ENCODE measurements at regions not wholly inside any gene's neighbourhood (a gene's known extent, or its start where the extent isn't known, plus 50 kb on each side); places are given as distances from the start of the nearest gene placed in this dataset.

DNA sequence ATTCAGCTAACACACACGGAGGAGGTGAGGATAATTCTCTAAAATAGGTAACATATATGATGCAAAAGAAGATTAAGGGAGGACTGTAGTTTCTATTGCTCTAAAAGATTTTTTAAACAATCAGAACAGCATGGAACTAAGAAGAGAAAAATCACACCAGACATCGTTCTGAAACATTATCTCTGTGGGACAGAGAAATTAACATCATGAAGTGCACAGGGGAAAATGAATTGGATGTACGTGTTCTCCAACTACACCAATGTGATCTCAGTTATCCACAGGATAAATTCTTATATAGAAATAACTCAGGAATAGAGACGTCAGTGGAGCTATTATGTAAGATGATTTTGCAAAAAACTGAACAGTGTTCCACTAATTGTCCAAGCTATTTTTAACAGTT, 614.1 kb upstream of the HS3ST1 start:
- CTCF ChIA-PET, result interaction anchor here (1.3 to 1.9 kb wide), 2 partner anchors 10 to 16 kb away, joined by 3 to 6 read pairs; no protein-coding TSS in a partner anchor
- POLR2A ChIA-PET, result no interaction called here
- DNase-seq (ENCODE audit: extremely low spot score), result no peak
- TF ChIP-seq, protein P1, sequence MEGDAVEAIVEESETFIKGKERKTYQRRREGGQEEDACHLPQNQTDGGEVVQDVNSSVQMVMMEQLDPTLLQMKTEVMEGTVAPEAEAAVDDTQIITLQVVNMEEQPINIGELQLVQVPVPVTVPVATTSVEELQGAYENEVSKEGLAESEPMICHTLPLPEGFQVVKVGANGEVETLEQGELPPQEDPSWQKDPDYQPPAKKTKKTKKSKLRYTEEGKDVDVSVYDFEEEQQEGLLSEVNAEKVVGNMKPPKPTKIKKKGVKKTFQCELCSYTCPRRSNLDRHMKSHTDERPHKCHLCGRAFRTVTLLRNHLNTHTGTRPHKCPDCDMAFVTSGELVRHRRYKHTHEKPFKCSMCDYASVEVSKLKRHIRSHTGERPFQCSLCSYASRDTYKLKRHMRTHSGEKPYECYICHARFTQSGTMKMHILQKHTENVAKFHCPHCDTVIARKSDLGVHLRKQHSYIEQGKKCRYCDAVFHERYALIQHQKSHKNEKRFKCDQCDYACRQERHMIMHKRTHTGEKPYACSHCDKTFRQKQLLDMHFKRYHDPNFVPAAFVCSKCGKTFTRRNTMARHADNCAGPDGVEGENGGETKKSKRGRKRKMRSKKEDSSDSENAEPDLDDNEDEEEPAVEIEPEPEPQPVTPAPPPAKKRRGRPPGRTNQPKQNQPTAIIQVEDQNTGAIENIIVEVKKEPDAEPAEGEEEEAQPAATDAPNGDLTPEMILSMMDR (IDR thresholded peaks at IDR 0.05; ENCODE audit: control extremely low read depth, extremely low read depth, low read depth, missing control alignments), result no peak

DNA sequence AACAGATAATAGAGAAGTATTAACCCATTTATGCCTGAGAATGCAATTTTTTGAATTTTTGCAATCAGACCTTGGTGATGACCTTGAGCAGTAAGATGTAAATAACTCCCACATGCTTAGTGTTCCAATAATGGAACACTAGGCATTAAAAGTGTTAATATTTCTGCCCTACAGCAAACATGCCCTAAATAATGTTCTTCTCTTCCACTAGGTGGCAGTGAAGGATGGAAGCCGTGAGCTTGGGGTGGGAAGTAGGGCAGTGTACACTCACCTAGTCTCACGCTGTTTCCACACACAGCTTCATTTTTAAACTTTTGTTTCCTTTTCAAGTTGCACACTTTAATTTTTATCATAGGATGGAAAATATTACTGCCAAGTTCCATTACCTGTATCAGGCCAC, 613.1 kb upstream of the HS3ST1 start:
- CTCF ChIA-PET, result interaction anchor here (1.3 to 1.9 kb wide), 2 partner anchors 11 to 15 kb away, joined by 3 to 6 read pairs; no protein-coding TSS in a partner anchor
- TF ChIP-seq, protein P1 (IDR thresholded peaks at IDR 0.05; ENCODE audit: control extremely low read depth, extremely low read depth, low read depth, missing control alignments), result peak; percentile 10
- DNase-seq (ENCODE audit: extremely low spot score), result no peak
- POLR2A ChIA-PET, result no interaction called here

DNA sequence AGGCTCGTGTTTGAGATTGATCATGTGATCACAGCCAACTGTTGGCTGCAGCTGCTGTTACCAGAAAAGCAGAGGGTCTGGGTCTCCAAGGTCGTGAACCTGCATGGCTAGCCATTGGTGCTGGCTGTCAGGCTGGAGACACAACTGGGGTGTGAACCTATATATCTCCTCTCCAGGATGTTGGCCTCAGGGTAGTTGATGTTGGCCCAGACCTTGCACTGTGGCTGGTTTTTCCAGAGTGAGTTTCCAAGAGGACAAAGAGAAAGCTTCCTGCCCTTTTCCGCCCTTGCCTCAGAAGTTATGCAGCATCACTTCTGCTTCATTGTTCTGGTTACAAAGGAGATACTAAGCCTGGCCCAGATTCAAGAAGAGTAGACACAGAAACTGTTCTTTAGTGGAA, 607.8 kb upstream of the HS3ST1 start:
- DNase-seq (ENCODE audit: extremely low spot score), result no peak
- ChIA-PET CTCF (no interaction called here), POLR2A (no interaction called here)
- TF ChIP-seq, protein P1 (IDR thresholded peaks at IDR 0.05; ENCODE audit: control extremely low read depth, extremely low read depth, low read depth, missing control alignments), result no peak

DNA sequence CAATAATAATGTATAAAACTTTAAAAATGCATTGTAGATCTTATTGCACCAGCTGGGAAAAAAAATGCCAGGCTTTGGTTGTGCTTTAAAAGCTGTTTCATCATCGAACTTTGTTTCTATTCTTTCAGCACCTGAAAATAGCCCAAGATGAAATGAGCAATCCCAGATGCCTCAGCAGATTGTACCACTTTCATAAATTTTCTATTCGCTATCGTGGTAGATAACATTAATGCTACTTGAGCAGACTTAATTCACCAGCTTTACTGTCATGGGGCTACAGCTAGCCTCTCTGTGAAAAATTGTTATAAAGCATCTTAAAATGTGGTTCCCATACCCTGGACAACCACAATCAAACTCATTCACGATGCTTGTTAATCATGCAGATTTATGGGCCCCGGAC, 599.6 kb upstream of the HS3ST1 start:
- POLR2A ChIA-PET, result no interaction called here

DNA sequence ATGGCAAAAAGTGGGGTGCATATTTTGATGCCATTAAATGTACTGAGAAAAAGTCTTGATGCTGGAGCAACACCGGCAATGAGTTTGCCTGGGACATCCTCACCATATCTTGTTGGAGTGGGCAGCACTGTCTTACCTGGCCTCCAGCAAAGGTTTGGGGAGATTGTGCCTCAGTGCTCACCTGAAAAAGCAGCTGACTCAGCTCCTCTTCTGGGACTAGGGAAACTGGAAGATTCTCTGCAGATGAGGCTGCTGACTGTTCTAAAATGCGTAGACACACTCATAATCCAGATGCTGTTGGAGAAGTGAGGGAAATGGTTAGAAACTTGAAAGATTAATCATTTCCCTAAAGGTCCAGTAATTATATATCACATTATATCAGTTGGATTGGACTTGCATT, 593.7 kb upstream of the HS3ST1 start:
- CTCF ChIA-PET, result no interaction called here
- POLR2A ChIA-PET, result no interaction called here
- no peak for DNase-seq (ENCODE audit: extremely low spot score)
- TF ChIP-seq, protein P1 (IDR thresholded peaks at IDR 0.05; ENCODE audit: control extremely low read depth, extremely low read depth, low read depth, missing control alignments), result no peak

More for the DNA sequence above, 599.6 kb upstream of the HS3ST1 start:
- TF ChIP-seq, protein P1 (IDR thresholded peaks at IDR 0.05; ENCODE audit: control extremely low read depth, extremely low read depth, low read depth, missing control alignments), result no peak
- no peak for DNase-seq (ENCODE audit: extremely low spot score)
- CTCF ChIA-PET, result interaction anchor here (2.5 kb wide), 1 partner anchor 15 kb away, joined by 6 read pairs; no protein-coding TSS in a partner anchor

DNA sequence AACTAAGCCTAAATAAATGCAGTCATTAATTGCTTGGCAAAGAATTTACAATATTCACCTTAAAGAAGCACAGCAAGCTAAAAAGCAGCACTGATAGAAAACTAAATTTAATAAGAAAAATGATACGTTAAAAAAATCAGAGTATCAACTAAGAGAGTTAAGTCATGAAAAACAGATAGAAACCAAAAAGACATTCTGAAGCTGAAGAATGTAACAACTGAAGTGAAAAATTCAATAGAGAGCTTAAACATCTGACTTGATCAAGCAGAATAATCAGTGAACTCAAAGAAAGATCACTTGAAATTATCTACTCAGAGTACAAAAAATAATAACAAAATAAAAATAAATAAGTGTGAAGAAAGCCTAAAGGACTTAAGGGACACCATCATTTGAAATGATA, 588.0 kb upstream of the HS3ST1 start:
- ChIA-PET CTCF (no interaction called here), POLR2A (no interaction called here)

More for the DNA sequence above, 588.0 kb upstream of the HS3ST1 start:
- no peak for DNase-seq (ENCODE audit: extremely low spot score)
- TF ChIP-seq, protein P1 (IDR thresholded peaks at IDR 0.05; ENCODE audit: control extremely low read depth, extremely low read depth, low read depth, missing control alignments), result no peak
